Stimulated activated CD4-positive, alpha-beta T cell treated with anti-CD3 and anti-CD28 coated beads, Interleukin-2, amount 100 ng/mL, for 24 hours (primary cell): ENCODE measurements at regions not wholly inside any gene's neighbourhood (a gene's known extent, or its start where the extent isn't known, plus 50 kb on each side); places are given as distances from the start of the nearest gene placed in this dataset.
"Not testable (repeated sequence)": the region's sequence is repeated elsewhere in the genome, so short reads cannot be mapped to it uniquely, and the experiment has no call there.

Experiments
- DNase-seq, 2 donors: peaks; one replicate each; pipeline ENCODE4 v3.0.0-alpha.2; 2020

DNA sequence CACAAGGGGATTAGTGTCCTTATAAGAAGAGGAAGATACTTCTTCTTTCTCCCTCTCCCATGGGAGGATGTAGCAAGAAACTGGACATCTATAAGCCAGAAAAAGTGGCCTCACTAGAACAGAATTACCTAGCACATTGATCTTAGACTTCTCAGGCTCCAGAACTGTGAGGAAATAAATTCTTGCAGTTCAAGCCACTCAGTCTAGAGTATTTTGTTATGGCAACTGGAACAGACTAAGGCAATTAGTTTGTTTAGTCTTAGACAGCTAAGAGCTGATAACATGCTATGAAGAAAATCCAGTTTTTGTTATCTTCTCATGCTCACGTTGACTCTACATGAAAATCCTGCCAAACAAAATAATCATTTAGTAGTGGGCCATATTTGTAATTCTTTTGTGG, 627.6 kb upstream of the PHF14 start:
- no peak for DNase-seq

DNA sequence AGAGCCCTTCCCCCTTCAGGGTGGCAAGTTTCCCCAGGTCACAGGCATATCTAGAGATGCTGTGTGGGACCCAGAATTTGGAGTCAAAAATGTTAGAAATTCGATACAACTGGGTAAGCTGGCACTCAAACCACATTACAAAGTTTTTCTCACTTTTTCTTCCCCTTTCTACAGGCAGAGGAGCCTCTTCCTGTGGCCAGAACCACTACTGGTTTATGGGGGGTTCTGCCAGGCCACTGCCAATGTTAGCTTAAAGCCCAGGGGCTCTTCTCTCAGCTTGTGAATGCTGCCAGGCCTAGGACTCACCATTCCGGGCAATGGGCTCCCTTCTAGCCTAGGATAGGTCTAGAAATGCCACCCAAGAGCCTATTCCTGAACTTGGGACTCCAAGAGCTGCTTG, 617.9 kb upstream of the PHF14 start:
- no peak for DNase-seq

DNA sequence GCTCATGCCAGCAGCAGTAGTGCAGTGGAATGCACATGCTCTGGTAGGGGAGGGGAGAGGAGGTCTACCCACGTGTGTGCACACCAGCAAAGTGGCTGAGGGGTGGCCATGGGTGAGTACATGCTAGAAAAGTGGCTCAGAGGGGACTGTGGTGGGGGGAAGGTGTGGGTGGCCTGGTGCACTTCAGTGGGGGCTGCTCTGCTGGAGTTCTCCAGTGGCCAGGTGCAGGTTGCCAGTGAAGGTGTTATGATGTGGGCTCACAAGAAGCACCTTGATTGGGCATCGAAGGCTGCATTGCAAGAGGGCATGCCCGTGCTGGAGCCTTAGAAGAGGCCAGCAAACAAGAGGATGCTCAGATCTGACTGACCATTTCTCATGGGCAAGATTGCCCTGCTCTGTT, 613.6 kb upstream of the PHF14 start:
- DNase-seq = no peak

DNA sequence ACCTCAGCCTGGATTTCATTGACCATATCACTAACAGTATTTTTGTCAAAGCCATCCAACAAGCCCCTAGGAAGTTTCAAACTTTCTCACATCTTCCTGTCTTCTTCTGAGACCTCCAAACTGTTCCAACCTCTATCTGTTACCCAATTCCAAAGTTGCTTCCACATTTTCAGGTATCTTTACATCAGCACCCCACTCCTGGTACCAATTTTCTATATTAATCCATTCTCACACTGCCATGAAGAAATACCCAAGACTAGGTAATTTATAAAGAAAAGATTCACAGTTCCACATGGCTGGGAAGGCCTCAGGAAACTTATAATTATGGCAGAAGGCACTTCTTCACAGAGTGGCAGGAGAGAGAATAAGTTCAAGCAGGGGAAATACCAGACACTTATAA, 571.9 kb upstream of the PHF14 start:
- no peak for DNase-seq

DNA sequence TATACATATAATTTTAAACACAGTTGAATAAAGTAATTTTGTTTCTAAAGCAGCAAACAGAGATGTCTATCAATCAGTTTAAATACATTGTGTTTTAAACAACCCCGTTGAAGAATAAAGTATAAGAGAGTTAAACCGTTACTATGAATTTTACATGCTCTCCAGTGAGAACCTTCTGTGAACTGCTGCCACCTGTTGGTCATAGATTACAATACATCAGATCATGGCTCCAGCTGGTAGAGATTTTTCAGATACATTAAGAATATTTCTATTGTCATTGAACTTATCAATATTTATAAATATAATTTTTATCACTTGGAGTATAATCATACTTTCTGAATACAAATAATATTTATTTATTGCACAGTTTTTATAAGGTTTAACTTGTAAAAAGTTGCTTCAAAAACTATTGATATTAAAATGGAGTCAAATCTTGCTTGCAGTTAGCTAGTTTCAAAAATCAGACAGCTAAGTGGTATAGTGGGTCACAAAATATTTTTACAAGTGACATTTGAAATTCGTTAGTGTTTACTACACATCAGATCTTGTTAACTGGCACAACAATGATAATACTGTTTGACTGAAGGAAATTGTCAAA, 561.2 kb upstream of the PHF14 start:
- DNase-seq = no peak

DNA sequence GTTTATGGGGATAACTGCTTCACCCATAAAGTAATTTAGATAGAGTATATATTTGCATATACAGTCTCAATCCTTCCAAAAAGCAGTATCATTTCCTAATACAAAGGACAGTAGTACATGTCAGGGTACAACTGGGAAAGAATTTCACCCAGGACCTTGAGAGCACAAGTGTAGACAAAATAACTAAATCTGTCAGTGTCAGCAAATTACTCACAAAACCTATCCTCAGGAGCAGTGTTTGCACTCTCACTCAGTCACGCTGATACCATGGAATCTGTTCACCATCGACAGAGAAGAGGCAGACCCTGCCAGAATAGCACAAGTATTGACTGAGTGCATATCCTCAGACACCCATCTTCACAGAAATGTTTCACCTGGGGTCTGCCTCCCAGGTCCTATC, 554.7 kb upstream of the PHF14 start:
- DNase-seq = no peak

DNA sequence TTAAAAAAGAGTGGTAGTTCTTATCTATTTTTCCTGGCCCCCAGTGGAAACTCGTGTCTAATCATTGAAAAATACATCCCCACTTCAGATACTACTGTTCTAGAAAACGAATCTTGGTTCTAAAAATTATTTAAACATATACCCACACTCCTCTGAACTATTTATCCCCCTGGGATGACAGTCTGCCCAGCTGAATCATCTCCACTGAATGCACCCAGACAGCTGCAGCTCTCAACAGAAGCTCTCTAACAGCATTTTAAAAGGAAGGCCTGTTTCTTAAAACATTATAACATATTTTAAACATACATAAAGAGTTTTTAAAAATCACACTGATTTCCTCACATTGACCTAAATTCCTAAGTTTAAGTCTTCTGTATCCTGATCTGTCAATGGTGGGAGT, 544.6 kb upstream of the PHF14 start:
- DNase-seq = no peak

DNA sequence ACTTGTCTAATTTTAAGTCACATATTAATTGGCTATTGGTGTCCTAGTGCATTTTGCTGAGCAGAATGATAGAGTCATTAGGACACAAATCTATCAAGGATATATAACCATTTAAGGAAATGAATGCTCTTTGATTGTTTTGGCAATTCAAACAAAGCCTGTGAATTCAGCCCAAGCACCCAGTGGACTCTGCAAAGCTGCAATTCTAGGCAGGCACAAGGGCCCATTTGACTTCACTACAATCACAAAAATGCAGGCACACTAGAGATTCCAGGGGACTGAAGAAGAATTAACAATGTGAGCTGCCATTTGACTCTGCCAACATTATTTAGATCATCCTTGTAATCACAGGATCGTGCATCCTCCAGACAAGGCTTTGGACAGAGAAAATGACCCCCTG, 544.2 kb upstream of the PHF14 start:
- DNase-seq = no peak

DNA sequence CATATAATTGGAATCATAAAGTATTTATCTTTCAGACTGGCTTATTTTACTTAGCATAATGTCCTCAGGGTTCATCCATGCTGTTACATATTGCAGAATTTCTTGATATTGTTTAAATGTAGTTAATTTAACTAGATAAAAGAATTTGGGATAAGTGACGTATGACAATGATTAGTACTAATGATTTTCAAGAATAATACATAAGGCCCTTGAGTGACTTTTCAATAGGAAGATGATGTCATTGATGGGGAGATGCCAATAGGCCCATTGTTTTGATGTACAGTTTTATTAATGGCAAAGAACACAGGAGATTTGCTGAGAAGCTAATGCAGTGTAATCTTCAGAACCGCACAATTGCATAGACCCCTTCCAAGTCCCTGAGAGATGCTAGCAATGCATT, 537.4 kb upstream of the PHF14 start:
- DNase-seq = no peak

DNA sequence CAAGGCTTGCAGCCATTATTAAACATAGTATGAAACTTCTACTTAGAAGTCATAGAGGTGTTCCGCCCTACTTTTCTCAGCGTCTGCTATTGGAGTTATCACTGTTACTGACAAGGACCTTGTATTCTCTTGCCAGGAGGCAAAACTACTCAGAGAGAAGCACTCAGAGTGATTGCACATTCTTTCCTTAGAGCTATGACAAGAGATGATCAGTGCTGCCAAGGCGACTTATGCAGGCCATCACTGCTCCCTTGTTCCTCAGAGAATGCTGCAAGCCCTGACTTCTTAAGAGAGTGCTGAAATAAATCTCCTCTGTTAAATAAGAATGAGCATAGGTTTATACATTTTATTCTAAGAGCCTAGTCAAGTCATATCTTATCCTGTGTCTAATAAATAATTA, 534.6 kb upstream of the PHF14 start:
- DNase-seq = no peak

DNA sequence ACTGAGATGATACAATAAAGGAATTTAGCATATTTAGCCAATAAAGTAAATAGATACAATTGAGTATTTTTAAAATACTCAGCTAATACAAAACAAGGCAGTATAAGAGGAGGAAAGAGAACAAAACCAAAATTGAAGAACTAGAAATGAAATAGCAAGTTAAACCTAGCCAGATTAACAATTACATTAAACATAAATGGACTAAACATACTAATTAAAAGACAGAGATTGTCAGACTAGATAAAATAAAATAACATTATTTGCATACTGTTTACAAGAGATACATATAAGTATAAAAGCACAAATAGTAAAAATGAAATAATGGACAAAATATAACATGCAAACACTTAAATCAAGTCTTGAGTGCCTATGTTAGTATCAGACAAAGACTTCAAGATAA, 517.7 kb upstream of the PHF14 start:
- no peak for DNase-seq

DNA sequence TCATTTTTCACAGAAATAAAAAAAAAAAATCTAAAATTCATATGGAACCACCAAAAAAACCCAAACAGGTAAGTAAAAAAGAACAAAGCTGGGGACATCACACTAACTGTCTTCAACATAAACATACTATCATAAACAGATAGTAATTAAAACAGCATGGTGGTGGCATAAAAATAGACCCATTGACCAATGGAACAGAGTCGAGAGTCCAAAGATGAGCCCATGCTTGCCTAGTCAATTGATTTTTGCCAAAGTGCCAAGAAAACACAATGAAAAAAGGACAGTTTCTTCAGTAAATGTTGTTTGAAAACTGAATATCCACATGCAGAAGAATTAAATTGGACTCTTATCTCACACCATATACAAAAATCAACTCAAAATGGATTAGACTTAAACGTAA, 513.2 kb upstream of the PHF14 start:
- DNase-seq = no peak

DNA sequence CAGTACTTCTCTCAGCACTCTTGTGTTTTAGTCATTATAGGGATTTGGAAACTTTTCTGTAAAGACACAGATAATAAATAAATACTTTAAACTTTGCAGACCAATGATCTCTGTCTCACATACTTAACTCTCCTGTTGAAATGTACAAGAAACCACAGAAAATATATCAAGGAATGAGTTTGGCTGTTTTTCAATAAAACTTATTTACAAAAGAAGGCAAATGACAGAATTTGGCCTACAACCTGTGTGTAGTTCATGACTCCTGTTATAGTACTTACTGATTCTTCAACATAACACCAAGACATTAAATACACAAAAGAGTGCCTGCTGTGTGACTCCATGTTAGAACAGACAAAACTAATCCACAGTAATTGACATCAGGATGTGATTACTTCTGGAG, 510.0 kb upstream of the PHF14 start:
- no peak for DNase-seq

DNA sequence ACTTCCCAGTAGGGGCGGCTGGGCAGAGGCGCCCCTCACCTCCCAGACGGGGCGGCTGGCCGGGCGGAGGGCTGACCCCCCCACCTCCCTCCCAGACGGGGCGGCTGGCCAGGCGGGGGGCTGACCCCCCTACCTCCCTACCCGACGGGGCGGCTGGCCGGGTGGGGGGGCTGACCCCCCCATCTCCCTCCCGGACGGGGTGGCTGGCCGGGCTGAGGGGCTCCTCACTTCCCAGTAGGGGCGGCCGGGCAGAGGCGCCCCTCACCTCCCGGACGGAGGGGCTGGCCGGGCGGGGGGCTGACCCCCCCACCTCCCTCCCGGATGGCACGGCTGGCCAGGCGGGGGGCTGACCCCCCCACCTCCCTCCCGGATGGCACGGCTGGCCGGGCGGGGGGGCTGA, 508.1 kb upstream of the PHF14 start:
- DNase-seq = not testable (repeated sequence)

DNA sequence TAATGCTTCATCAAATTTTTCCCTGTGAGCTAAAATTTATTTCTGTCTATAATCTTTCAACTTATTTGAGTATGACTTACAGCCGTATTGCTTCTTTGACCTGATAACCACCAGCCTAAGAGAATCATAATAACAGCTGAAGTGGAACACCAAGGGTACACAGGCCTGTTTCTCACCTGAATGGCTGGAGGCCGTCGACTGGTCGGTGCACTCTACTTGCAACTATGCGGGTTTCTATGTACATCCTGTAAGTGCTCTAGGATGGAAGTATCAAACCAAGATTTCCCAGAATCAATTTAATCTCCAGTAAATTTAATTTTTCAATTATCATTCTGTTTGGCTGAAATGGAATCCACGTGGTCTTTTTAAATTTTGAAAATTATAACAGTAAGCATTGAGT, 504.8 kb upstream of the PHF14 start:
- DNase-seq = no peak

DNA sequence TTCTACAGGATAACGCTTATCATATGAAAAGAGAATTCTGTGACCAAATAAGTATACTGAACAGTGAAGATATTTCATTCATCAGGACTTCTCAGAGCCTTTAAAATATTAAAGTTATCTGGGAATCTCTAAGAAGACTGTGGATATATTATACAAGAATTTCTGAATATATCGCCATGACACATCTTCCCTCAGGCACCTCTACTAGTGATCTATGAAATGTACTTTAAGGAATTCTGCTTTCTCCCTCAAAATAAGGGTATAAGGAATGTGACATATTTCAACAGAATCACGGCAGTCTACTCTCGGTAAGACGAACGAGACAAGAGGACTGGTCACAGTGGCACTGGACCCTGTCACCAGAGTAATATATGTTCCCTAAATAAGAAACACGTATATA, 504.2 kb upstream of the PHF14 start:
- no peak for DNase-seq

DNA sequence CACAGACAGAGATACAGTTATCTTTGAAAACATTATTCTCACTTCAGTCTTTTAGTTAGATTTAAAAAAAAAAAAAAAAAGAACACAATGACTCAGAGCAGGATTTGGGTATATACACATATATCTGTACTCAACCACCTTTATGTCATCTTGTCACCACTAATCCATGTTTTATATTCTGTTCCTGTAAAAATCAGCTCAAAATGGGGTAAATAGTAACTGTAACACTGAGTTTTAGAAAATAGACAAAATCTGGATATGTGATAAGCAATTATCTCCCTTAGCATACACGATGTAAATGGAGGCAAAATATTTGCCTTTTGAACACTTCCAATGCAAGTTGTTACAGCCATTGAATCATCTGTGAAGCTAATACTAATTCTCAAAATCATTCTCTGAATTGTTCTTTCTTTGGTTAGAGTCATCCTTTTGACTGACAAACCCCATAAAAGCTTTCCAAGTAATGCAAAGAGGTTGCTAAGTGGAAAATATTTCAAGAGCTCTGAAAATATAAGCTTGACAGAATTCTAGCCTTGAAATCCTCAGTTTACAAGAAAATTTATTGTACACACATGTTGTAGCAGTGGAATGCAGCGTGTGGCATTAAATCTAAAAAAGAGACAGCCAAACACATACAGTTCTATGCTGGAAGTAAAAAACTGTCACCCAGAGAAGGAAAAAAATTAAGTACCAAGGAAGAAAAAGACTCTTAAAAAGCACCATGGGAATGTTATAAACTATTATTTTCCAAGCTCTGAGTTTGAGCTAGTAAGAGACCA, 502.2 kb upstream of the PHF14 start:
- no peak for DNase-seq

DNA sequence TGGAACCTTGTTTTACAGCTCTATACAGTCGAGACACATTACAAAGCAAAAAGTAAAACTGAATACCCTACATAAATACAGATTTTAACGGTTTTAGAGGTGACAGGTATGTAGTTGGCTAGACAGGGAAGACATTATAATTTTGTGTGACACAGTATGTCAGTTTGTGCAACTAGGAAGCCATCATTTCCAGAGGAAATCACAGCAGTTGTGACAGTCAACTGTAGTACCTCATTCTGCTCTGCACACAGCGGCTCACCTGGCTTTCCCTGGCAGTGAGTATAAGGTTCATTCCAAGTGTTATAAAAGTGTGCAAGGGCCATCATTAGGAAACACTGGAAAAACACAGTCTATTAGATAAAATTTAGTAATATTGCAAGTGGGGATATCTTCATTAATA, 501.6 kb upstream of the PHF14 start:
- DNase-seq = no peak

DNA sequence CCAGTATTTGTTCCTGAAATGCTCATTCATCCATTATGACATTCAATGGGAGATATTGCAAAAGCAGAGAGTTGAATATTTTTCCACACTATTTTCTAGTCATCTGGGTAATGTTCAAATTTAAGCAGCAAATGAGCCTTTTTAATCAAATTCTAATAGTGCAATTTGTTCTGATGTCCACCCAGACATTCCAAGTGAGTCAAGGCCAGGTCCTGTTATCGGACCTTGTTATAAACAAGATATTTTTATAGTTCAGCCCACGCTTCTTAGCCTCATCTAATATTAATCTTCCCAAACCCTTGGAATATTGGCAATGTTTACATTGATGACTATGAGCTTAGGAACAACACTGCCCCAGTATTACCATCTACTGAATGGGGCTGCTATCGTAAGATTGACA, 500.1 kb upstream of the PHF14 start:
- DNase-seq = no peak

DNA sequence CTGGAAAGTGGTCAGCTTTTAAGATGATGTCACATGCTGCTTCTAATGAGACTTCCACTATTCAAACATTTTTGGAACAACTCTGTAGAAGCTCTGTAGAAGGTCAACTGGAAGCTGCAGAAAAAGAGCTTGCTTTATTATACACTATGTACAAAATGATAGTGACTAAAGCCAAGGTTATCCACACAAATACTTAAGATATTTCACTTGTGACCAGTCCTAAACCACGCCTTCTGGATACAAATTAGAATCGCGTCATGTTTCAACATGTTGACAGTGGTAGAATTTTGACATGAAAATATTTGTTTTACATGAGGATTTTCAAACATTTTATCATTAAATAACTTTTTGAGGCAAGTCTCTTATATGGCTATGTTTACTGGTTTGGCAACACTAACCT, 499.6 kb upstream of the PHF14 start:
- no peak for DNase-seq

DNA sequence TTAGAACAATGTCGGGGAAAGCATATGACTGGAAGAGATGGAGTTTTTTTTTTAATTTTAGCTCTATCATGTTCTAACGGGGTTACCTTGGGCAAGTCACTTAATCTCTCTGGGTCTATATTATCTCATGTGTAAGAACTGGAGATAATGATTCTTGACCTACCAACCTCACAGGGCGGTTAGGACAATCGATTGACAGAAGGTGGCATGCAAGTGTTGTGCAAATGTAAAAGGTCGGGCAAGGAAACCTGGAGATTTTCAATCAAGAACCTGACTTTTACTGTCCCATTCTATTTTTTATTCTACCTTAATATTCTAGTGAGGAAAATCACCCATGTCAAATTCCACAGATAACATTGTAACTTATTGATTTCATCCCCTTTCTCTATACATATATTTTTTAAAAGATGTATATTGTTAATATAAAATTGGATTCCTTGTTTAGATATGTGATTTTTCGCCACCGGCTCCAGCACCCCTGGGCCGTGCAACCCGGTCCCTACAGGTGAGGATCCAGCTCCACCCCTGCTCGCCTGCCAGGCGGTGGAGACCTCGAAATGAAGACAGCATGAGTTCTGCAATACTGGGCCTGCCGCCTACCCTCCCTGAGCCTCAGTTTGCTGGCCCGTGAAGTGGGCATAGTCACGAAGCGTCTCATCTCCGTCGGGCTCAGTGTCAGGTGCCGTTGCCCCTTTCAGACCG, 497.6 kb upstream of the PHF14 start:
- no peak for DNase-seq

DNA sequence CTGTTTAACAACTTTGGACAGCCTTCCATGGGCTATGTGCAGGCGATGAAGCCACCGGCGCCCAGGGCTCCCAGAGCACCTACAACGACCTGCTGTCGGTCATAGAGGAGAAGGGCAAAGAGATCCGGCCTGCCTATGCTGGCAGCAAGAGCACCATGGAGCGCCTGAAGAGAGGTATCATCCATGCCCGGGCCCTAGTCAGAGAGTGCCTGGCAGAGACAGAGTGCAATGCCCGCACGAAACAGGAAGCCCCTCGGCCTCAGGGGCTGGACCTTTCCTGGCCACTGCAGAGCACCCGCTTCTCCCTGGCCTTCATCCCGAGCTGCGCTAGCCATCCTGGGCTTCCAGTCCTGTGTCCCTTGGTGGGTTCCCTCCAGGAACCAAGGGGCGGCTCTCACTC, 497.0 kb upstream of the PHF14 start:
- DNase-seq = no peak

DNA sequence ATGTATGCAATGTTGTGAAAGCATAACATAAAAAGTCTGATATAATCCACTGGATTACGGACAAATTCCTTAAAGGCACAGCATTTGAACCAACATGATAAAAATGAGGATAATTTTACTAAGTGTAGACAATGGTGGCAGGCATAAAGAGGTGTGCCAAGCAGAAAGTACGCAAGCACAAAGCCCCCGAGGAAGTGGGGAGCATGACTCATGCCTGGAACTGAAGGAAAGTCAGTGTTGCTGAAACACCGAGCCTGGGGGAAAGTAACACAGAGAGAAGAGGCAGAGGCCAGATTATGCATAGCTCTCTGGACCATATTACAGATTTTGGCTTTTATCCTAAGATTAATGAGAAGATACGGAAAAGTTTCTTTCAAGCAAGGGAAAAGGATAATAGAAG, 490.0 kb upstream of the PHF14 start:
- no peak for DNase-seq

DNA sequence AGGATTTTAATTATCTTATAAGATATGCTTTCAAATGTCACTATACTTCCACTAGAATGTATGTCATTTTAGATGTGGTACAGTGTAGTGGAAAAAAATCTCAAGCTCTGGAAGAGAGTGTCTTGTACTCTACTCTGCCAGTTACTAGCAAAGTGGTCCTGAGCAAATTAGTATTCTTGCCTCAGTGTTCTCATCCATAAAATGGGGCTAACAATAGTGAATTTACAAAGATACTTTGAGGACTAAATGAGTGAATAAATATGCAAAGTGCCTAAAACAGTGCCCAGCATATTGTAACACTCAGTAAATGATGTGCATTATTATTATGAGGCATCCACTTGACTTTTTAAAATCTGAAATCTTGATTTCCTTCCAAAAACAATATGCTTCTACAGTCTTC, 488.9 kb upstream of the PHF14 start:
- DNase-seq = no peak
